H9 (cell line): ENCODE measurements at regions not wholly inside any gene's neighbourhood (a gene's known extent, or its start where the extent isn't known, plus 50 kb on each side); places are given as distances from the start of the nearest gene placed in this dataset.

Experiments used
- DNase-seq: peaks from one replicate; pipeline ENCODE4 v3.0.0-alpha.2; 2017
- H2AFZ ChIP-seq: one replicate; pipeline ENCODE4 v1.6.1; 2013; ENCODE audit warnings: mild to moderate bottlenecking, low read length, control low read depth, moderate library complexity
- H2AK5ac ChIP-seq: 2 replicates; pipeline ENCODE4 v1.6.1; 2013; ENCODE audit warnings: low read length, control low read depth, mixed read lengths; ENCODE audit not compliant: insufficient read length
- H2BK120ac ChIP-seq: one replicate; pipeline ENCODE4 v1.6.1; 2013; ENCODE audit warnings: low read depth, mild to moderate bottlenecking, low read length, control low read depth, inconsistent platforms; ENCODE audit not compliant: poor library complexity, severe bottlenecking
- H2BK12ac ChIP-seq: 2 replicates; pipeline ENCODE4 v1.6.1; 2013; ENCODE audit warnings: low read length, control low read depth, mixed read lengths, low read depth; ENCODE audit not compliant: insufficient read length
- H2BK15ac ChIP-seq: 2 replicates; pipeline ENCODE4 v1.6.1; 2013; ENCODE audit warnings: low read depth, low read length, control low read depth
- H2BK20ac ChIP-seq: one replicate; pipeline ENCODE4 v1.6.1; 2013; ENCODE audit warnings: low read depth, mild to moderate bottlenecking, low read length, control low read depth, inconsistent platforms; ENCODE audit not compliant: poor library complexity, severe bottlenecking
- H2BK5ac ChIP-seq: 2 replicates; pipeline ENCODE4 v1.6.1; 2013; ENCODE audit warnings: low read length, control low read depth, mixed read lengths; ENCODE audit not compliant: insufficient read length
- H3K14ac ChIP-seq: 2 replicates; pipeline ENCODE4 v1.6.1; 2013; ENCODE audit warnings: low read length, control low read depth; ENCODE audit not compliant: insufficient read depth
- H3K18ac ChIP-seq: 2 replicates; pipeline ENCODE4 v1.6.1; 2013; ENCODE audit warnings: low read depth, mild to moderate bottlenecking, mixed read lengths, low read length, control low read depth; ENCODE audit not compliant: insufficient read length
- H3K23ac ChIP-seq: 2 replicates; pipeline ENCODE4 v1.6.1; 2013; ENCODE audit warnings: low read length, control low read depth, mixed read lengths, low read depth; ENCODE audit not compliant: insufficient read length
- H3K23me2 ChIP-seq: 2 replicates; pipeline ENCODE4 v1.6.1; 2013; ENCODE audit warnings: low read depth, mild to moderate bottlenecking, mixed read lengths, low read length, control low read depth; ENCODE audit not compliant: insufficient read length, poor library complexity, severe bottlenecking
- H3K27ac ChIP-seq: 2 replicates; pipeline ENCODE4 v1.5.1; 2013; ENCODE audit warnings: low read length, control low read depth, mixed read lengths, low read depth; ENCODE audit not compliant: insufficient read length
- H3K27me3 ChIP-seq: 2 replicates; pipeline ENCODE4 v1.6.1; 2013; ENCODE audit warnings: low read length, control low read depth, inconsistent platforms; ENCODE audit not compliant: insufficient read depth
- H3K4ac ChIP-seq: 2 replicates; pipeline ENCODE4 v1.6.1; 2013; ENCODE audit warnings: low read depth, mild to moderate bottlenecking, control low read depth, inconsistent platforms, low read length, moderate library complexity
- H3K4me1 ChIP-seq: 2 replicates; pipeline ENCODE4 v1.6.1; 2013; ENCODE audit warnings: low read length, control low read depth, inconsistent platforms; ENCODE audit not compliant: insufficient read depth
- H3K4me2 ChIP-seq: 2 replicates; pipeline ENCODE4 v1.6.1; 2013; ENCODE audit warnings: low read length, control low read depth, mixed read lengths; ENCODE audit not compliant: insufficient read length, insufficient read depth
- H3K56ac ChIP-seq: 2 replicates; pipeline ENCODE4 v1.6.1; 2013; ENCODE audit warnings: low read depth, mild to moderate bottlenecking, mixed read lengths, low read length, control low read depth; ENCODE audit not compliant: insufficient read length
- H3K79me1 ChIP-seq: 2 replicates; pipeline ENCODE4 v1.6.1; 2013; ENCODE audit warnings: low read depth, mild to moderate bottlenecking, moderate library complexity, low read length, control low read depth, inconsistent platforms; ENCODE audit not compliant: insufficient read depth, poor library complexity, severe bottlenecking
- H3K79me2 ChIP-seq: 2 replicates; pipeline ENCODE4 v1.6.1; 2013; ENCODE audit warnings: low read length, control low read depth, inconsistent platforms; ENCODE audit not compliant: insufficient read depth
- H3K9ac ChIP-seq: 2 replicates; pipeline ENCODE4 v1.6.1; 2013; ENCODE audit warnings: low read length, control low read depth, mixed read lengths; ENCODE audit not compliant: insufficient read length; ENCODE audit errors: extremely low read depth
- H3K9me3 ChIP-seq: one replicate; pipeline ENCODE4 v1.6.1; 2013; ENCODE audit warnings: low read depth, low read length, inconsistent platforms; ENCODE audit not compliant: control insufficient read depth
- H3T11ph ChIP-seq: one replicate; pipeline ENCODE4 v1.6.1; 2013; ENCODE audit warnings: mild to moderate bottlenecking, low read length, control low read depth, inconsistent platforms
- H4K20me1 ChIP-seq: one replicate; pipeline ENCODE4 v1.6.1; 2013; ENCODE audit not compliant: control insufficient read depth, insufficient read length, insufficient read depth
- H4K5ac ChIP-seq: 2 replicates; pipeline ENCODE4 v1.6.1; 2013; ENCODE audit warnings: low read depth, mild to moderate bottlenecking, mixed read lengths, low read length, control low read depth; ENCODE audit not compliant: insufficient read length
- H4K8ac ChIP-seq: replicated peaks from 2 replicates; pipeline ENCODE4 v1.6.1; 2013; ENCODE audit warnings: low read length, control low read depth, mixed read lengths, low read depth; ENCODE audit not compliant: insufficient read length
- H4K91ac ChIP-seq: 2 replicates; pipeline ENCODE4 v1.6.1; 2013; ENCODE audit warnings: low read depth, mild to moderate bottlenecking, moderate library complexity, mixed read lengths, low read length, control low read depth; ENCODE audit not compliant: insufficient read length
- H3K27ac Mint-ChIP-seq, 3 experiments: 2 replicates in 2 of 3; 3 replicates in 1 of 3; pipeline ENCODE4 v1.8.0; 2020 to 2021; ENCODE audit warnings: mixed read lengths in 3 of 3, mild to moderate bottlenecking in 1 of 3, moderate library complexity in 1 of 3
- H3K27me3 Mint-ChIP-seq: 2 replicates; pipeline ENCODE4 v1.8.0; 2021; ENCODE audit warnings: low read depth, mild to moderate bottlenecking, moderate library complexity, mixed read lengths
- H3K36me3 Mint-ChIP-seq, 3 experiments: 2 replicates in 2 of 3; 3 replicates in 1 of 3; pipeline ENCODE4 v1.8.0; 2020 to 2021; ENCODE audit warnings: low read depth in 3 of 3, mixed read lengths in 3 of 3; ENCODE audit not compliant: insufficient read depth in 1 of 3
- H3K4me1 Mint-ChIP-seq, 2 experiments: 2 replicates each; pipeline ENCODE4 v1.8.0; 2020; ENCODE audit warnings: mixed read lengths in 2 of 2
- H3K4me3 Mint-ChIP-seq, 2 experiments: 2 replicates in 1 of 2; 3 replicates in 1 of 2; pipeline ENCODE4 v1.8.0; 2020 to 2021; ENCODE audit warnings: mild to moderate bottlenecking in 2 of 2, mixed read lengths in 2 of 2, moderate library complexity in 1 of 2
- H3K9me3 Mint-ChIP-seq, 2 experiments: 2 replicates in 1 of 2; 3 replicates in 1 of 2; pipeline ENCODE4 v1.8.0; 2020; ENCODE audit warnings: mild to moderate bottlenecking in 2 of 2, mixed read lengths in 2 of 2, moderate library complexity in 1 of 2
- CTCF ChIP-seq: fragments of 200-600 bp; sonication (generic); conservative IDR thresholded peaks from 3 replicates; pipeline ENCODE4 v1.8.0; 2021; ENCODE audit warnings: antibody characterized with exemption, mild to moderate bottlenecking
- WGBS: extraction: QIAGEN DNeasy Blood & Tissue Kit; methylation state at CpG from one replicate; pipeline ENCODE4 v1.1.7; 2013; ENCODE audit warnings: missing lambda C conversion rate, low lambda C conversion rate, mixed read lengths; ENCODE audit not compliant: insufficient read length; ENCODE audit errors: extremely low coverage; 5-methylcytosine and 5-hydroxymethylcytosine counted together

- H2BK15ac ChIP-seq, result no peak overlapping the region
- no peaks in the 10 kb centered on the region for H3K79me2 ChIP-seq
- Mint-ChIP-seq H3K27me3 (peaks cover 4% of the 10 kb centered on the region; the same call in 1 of the 2 replicates), H3K4me1 (no peaks in the 10 kb centered on the region; a peak in 2 of 4 replicates), H3K4me3 (no peak overlapping the region), H3K9me3 (peaks cover 36 to 52% of the 10 kb centered on the region in 2 experiments), H3K36me3 (peaks cover 22 to 25% (median 22%) of the 10 kb centered on the region in 3 experiments), H3K27ac (no peak overlapping the region)
- H3K27me3 ChIP-seq, result no peaks in the 10 kb centered on the region
- H4K91ac ChIP-seq, result no peak overlapping the region
- H3K23me2 ChIP-seq, result no peaks in the 10 kb centered on the region
- H4K8ac ChIP-seq, result no peak overlapping the region
- H3K9me3 ChIP-seq, result peaks cover 14% of the 10 kb centered on the region
- H3K27ac ChIP-seq, result no peak overlapping the region
- H3K23ac ChIP-seq, result no peak overlapping the region
- H2BK5ac ChIP-seq, result no peak overlapping the region
- no peak overlapping the region for H4K5ac ChIP-seq
- H3K79me1 ChIP-seq, result no peaks in the 10 kb centered on the region
- H2BK120ac ChIP-seq, result no peak overlapping the region
- no peak overlapping the region for H3K56ac ChIP-seq
- no peak overlapping the region for H3K9ac ChIP-seq
- TF ChIP-seq CTCF, result no peak
- no peak overlapping the region for H3T11ph ChIP-seq
- no peak overlapping the region for H2AK5ac ChIP-seq
- H2BK12ac ChIP-seq, result no peak overlapping the region
- no peak overlapping the region for H3K18ac ChIP-seq
- no peak overlapping the region for H3K14ac ChIP-seq
- DNase-seq, result no peak
- no peaks in the 10 kb centered on the region for H4K20me1 ChIP-seq
- H2BK20ac ChIP-seq, result no peak overlapping the region
- H3K4me1 ChIP-seq, result no peaks in the 10 kb centered on the region
- no CpG with 5 or more reads among the region's 11 CpGs for WGBS
- no peak overlapping the region for H2AFZ ChIP-seq
- no peak overlapping the region for H3K4me2 ChIP-seq
- H3K4ac ChIP-seq, result no peak overlapping the region
Measured at GRCh38 chr18:78576967-78577366, 402.7 kb upstream of the SALL3 start.
